Tibial nerve (tissue), 4 donors: ENCODE measurements at regions not wholly inside any gene's neighbourhood (a gene's known extent, or its start where the extent isn't known, plus 50 kb on each side); places are given as distances from the start of the nearest gene placed in this dataset.

ENCODE experiments used
- CTCF ChIP-seq, 5 experiments: fragments of 200-600 bp in 3 of 5; fragments of 450-650 bp in 2 of 5; sonication (generic) in 3 of 5; IDR thresholded peaks; one replicate each; pipeline ENCODE4 v1.5.1; 2016 to 2019; ENCODE audit warnings: antibody characterized with exemption in 5 of 5, mild to moderate bottlenecking in 3 of 5, moderate library complexity in 2 of 5
- EP300 ChIP-seq, 2 donors: sonication (generic); formaldehyde crosslinking; IDR thresholded peaks; one replicate each; pipeline ENCODE4 v1.6.1; 2017; ENCODE audit warnings: antibody characterized with exemption in 2 of 2, mild to moderate bottlenecking in 1 of 2
- POLR2A ChIP-seq, 2 donors: fragments of 450-650 bp; IDR thresholded peaks; one replicate each; pipeline ENCODE4 v1.6.1; 2017; ENCODE audit warnings: antibody characterized with exemption in 2 of 2, mild to moderate bottlenecking in 2 of 2, moderate library complexity in 2 of 2

GRCh38 chr18:77339093-77339492, 89.4 kb downstream of the GALR1 start:
- TF ChIP-seq CTCF (IDR thresholded peaks at IDR 0.05) = no peak
- no peak for TF ChIP-seq POLR2A (IDR thresholded peaks at IDR 0.05)
- no peak for TF ChIP-seq EP300 (IDR thresholded peaks at IDR 0.05)
